Hepatocyte (in vitro differentiated cells): ENCODE measurements at regions not wholly inside any gene's neighbourhood (a gene's known extent, or its start where the extent isn't known, plus 50 kb on each side); places are given as distances from the start of the nearest gene placed in this dataset.

ENCODE experiments used
- DNase-seq: peaks from one replicate; pipeline ENCODE4 v3.0.0-alpha.2; 2016; ENCODE audit warnings: low spot score
- H2AFZ ChIP-seq: fragments of 200-600 bp; sonication (generic); 2 replicates; pipeline ENCODE4 v1.6.0; 2016; ENCODE audit warnings: antibody characterized with exemption, mild to moderate bottlenecking
- H3K27ac ChIP-seq: fragments of 200-600 bp; sonication (generic); 2 replicates; pipeline ENCODE4 v1.5.1; 2016; ENCODE audit warnings: mild to moderate bottlenecking
- H3K27me3 ChIP-seq: fragments of 200-600 bp; sonication (generic); 2 replicates; pipeline ENCODE4 v1.6.1; 2016
- H3K36me3 ChIP-seq: fragments of 200-600 bp; sonication (generic); replicated peaks from 2 replicates; pipeline ENCODE4 v1.5.1; 2016; ENCODE audit warnings: low read depth; ENCODE audit not compliant: insufficient read depth
- H3K4me1 ChIP-seq: fragments of 200-600 bp; sonication (generic); 2 replicates; pipeline ENCODE4 v1.5.1; 2016; ENCODE audit warnings: mild to moderate bottlenecking, moderate library complexity; ENCODE audit not compliant: insufficient read depth
- H3K4me2 ChIP-seq: fragments of 200-600 bp; sonication (generic); 2 replicates; pipeline ENCODE4 v1.6.0; 2016
- H3K4me3 ChIP-seq: fragments of 200-600 bp; sonication (generic); 2 replicates; pipeline ENCODE4 v1.5.1; 2016; ENCODE audit warnings: mild to moderate bottlenecking
- H3K79me2 ChIP-seq: fragments of 200-600 bp; sonication (generic); 2 replicates; pipeline ENCODE4 v1.6.0; 2017; ENCODE audit warnings: mild to moderate bottlenecking
- H3K9me2 ChIP-seq: fragments of 200-600 bp; sonication (generic); replicated peaks from 2 replicates; pipeline ENCODE4 v1.6.0; 2017; ENCODE audit warnings: mild to moderate bottlenecking; ENCODE audit not compliant: insufficient read depth
- H3K9me3 ChIP-seq: fragments of 200-600 bp; sonication (generic); 2 replicates; pipeline ENCODE4 v1.5.1; 2016; ENCODE audit warnings: low read depth, mild to moderate bottlenecking
- H4K20me1 ChIP-seq: fragments of 200-600 bp; sonication (generic); 2 replicates; pipeline ENCODE4 v1.6.0; 2016; ENCODE audit warnings: mild to moderate bottlenecking; ENCODE audit not compliant: insufficient read depth, poor library complexity, severe bottlenecking
- EZH2 ChIP-seq: fragments of 200-600 bp; sonication (generic); IDR thresholded peaks from 2 replicates; pipeline ENCODE4 v1.6.1; 2016; ENCODE audit warnings: antibody characterized with exemption, mild to moderate bottlenecking, borderline replicate concordance
- EZH2phosphoT487 ChIP-seq: fragments of 200-600 bp; sonication (generic); IDR thresholded peaks from one replicate; pipeline ENCODE4 v1.6.1; 2018; ENCODE audit warnings: antibody characterized with exemption, mild to moderate bottlenecking, low read depth, moderate library complexity; ENCODE audit not compliant: unreplicated experiment, severe bottlenecking
- WGBS: methylation state at CpG from one replicate; pipeline ENCODE4 v1.1.6; 2016; ENCODE audit warnings: low lambda C conversion rate; ENCODE audit errors: missing lambda C conversion rate; 5-methylcytosine and 5-hydroxymethylcytosine counted together
- TF ChIP-seq, protein P1 (sequence below): fragments of 200-600 bp; sonication (generic); IDR thresholded peaks from 2 replicates; pipeline ENCODE4 v1.5.1; 2016; ENCODE audit warnings: antibody characterized with exemption, mild to moderate bottlenecking; ENCODE audit not compliant: poor library complexity

DNA sequence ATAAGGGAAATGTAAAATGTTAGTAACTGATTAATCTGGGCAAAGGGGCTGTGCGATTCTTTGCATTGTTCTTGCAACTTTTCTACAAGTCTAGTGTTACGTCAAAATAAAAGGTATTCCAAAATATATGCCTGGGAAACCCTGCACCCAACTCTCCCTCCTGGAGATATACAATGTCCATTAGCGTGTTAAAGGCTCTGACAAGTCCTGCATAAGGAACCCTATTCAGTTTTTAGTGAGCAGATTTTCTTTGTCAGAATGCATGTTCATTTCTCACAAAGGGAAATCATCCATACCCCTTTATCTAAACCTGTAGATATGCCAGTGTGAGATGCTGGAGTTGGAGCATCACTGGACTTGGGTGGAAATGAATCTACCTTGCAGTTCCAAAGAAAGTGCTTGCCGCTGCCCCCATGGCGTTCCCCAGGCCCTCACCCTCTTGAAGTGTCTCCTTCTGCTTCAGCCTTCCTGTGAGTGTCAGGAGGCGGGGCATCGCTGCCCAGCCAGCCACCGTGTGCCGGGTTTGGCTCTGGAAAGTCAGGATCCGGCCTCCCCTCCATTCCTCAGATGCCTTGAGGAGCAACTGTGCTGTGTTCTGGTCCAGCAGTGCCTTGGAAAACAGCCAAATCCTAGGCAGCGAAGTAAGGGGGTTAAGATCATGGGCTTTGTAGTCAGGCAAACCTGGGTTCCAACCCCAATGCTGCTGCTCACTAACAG, 85.5 kb downstream of the RMI2 start:
- Histone ChIP-seq H3K9me2 (no peaks in the 10 kb centered on the region), H3K4me1 (no peaks in the 10 kb centered on the region), H3K27me3 (no peaks in the 10 kb centered on the region), H4K20me1 (no peaks in the 10 kb centered on the region), H3K4me3 (no peak overlapping the region), H2AFZ (no peak overlapping the region), H3K27ac (no peak overlapping the region), H3K4me2 (no peak overlapping the region), H3K79me2 (no peaks in the 10 kb centered on the region), H3K36me3 (no peaks in the 10 kb centered on the region), H3K9me3 (no peaks in the 10 kb centered on the region)
- TF ChIP-seq EZH2phosphoT487 (no peak), EZH2 (no peak)
- TF ChIP-seq, protein P1, sequence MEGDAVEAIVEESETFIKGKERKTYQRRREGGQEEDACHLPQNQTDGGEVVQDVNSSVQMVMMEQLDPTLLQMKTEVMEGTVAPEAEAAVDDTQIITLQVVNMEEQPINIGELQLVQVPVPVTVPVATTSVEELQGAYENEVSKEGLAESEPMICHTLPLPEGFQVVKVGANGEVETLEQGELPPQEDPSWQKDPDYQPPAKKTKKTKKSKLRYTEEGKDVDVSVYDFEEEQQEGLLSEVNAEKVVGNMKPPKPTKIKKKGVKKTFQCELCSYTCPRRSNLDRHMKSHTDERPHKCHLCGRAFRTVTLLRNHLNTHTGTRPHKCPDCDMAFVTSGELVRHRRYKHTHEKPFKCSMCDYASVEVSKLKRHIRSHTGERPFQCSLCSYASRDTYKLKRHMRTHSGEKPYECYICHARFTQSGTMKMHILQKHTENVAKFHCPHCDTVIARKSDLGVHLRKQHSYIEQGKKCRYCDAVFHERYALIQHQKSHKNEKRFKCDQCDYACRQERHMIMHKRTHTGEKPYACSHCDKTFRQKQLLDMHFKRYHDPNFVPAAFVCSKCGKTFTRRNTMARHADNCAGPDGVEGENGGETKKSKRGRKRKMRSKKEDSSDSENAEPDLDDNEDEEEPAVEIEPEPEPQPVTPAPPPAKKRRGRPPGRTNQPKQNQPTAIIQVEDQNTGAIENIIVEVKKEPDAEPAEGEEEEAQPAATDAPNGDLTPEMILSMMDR, result no peak
- DNase-seq, result no peak
- 77% methylated on average over 11 of the region's 11 CpGs for WGBS

- Histone ChIP-seq H3K4me1 (no peaks in the 10 kb centered on the region), H3K79me2 (no peaks in the 10 kb centered on the region), H2AFZ (no peak overlapping the region), H3K9me3 (no peaks in the 10 kb centered on the region), H3K36me3 (no peaks in the 10 kb centered on the region), H3K27me3 (no peaks in the 10 kb centered on the region), H3K4me2 (no peak overlapping the region), H4K20me1 (no peaks in the 10 kb centered on the region), H3K4me3 (no peak overlapping the region), H3K9me2 (no peaks in the 10 kb centered on the region), H3K27ac (no peak overlapping the region)
- TF ChIP-seq, protein P1, result no peak
- TF ChIP-seq EZH2phosphoT487 (no peak), EZH2 (no peak)
- no peak for DNase-seq
- 88% methylated on average over 4 of the region's 4 CpGs for WGBS
Measured at GRCh38 chr16:11431915-11432465, 86.7 kb downstream of the RMI2 start.

DNA sequence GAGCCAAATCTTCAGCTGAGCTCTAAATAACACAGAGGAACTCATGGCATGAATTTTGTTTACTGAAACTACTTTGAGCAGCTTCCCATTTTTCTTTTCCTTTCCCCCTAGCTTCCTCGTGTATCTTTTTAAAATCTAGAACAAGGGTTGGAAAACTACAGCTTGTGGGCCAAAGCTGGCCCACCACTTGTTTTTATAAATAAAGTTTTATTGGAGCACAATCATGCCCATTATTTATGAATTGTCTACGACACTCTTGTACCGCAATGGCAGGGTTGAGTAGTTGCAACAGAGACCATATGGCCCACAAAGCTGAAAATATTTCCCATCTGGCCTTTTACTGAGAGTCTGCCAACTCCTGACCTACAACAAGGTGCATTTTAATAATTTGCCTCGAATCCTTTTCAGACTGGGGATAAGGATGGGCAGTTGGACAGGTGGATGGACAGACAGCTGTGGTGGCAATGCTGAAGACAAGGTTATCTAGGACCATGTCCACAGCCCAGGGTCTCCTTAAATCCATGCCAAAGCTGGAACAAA, 87.7 kb downstream of the RMI2 start:
- Histone ChIP-seq H3K79me2 (no peaks in the 10 kb centered on the region), H3K4me2 (no peak overlapping the region), H2AFZ (no peak overlapping the region), H3K4me3 (no peak overlapping the region), H3K27me3 (no peaks in the 10 kb centered on the region), H3K9me3 (no peaks in the 10 kb centered on the region), H3K27ac (no peak overlapping the region), H3K9me2 (no peaks in the 10 kb centered on the region), H3K4me1 (no peaks in the 10 kb centered on the region), H3K36me3 (no peaks in the 10 kb centered on the region), H4K20me1 (no peaks in the 10 kb centered on the region)
- no peak for DNase-seq
- 85% methylated on average over 4 of the region's 4 CpGs for WGBS
- TF ChIP-seq, protein P1, result no peak
- TF ChIP-seq EZH2phosphoT487 (no peak), EZH2 (no peak)
